Large intestine (tissue), 3 donors: ENCODE measurements at regions not wholly inside any gene's neighbourhood (a gene's known extent, or its start where the extent isn't known, plus 50 kb on each side); places are given as distances from the start of the nearest gene placed in this dataset.
"Not testable (repeated sequence)": the region's sequence is repeated elsewhere in the genome, so short reads cannot be mapped to it uniquely, and the experiment has no call there.

Source experiments
- DNase-seq, 2 donors: peaks; one replicate each; pipeline versions ENCODE4 v3.0.0 to v3.0.0-alpha.2; 2013
- H3K27ac ChIP-seq: one replicate; pipeline ENCODE4 v1.5.1; 2013; ENCODE audit warnings: low read length
- H3K27me3 ChIP-seq: 2 replicates; pipeline ENCODE4 v1.6.1; 2013; ENCODE audit warnings: low read length; ENCODE audit not compliant: control insufficient read depth, insufficient read depth
- H3K36me3 ChIP-seq: 2 replicates; pipeline ENCODE4 v1.6.1; 2013; ENCODE audit warnings: low read length; ENCODE audit not compliant: control insufficient read depth, insufficient read depth
- H3K4me1 ChIP-seq: one replicate; pipeline ENCODE4 v1.6.1; 2013; ENCODE audit warnings: low read length; ENCODE audit not compliant: control insufficient read depth, insufficient read depth
- H3K4me3 ChIP-seq: one replicate; pipeline ENCODE4 v1.5.1; 2013; ENCODE audit warnings: low read length
- H3K9me3 ChIP-seq: one replicate; pipeline ENCODE4 v1.6.1; 2013; ENCODE audit warnings: mild to moderate bottlenecking, low read depth, low read length, moderate library complexity; ENCODE audit not compliant: control insufficient read depth
- WGBS: methylation state at CpG from one replicate; pipeline ENCODE4 v1.1.5; 2013; ENCODE audit warnings: low lambda C conversion rate; ENCODE audit not compliant: insufficient coverage; 5-methylcytosine and 5-hydroxymethylcytosine counted together

DNA sequence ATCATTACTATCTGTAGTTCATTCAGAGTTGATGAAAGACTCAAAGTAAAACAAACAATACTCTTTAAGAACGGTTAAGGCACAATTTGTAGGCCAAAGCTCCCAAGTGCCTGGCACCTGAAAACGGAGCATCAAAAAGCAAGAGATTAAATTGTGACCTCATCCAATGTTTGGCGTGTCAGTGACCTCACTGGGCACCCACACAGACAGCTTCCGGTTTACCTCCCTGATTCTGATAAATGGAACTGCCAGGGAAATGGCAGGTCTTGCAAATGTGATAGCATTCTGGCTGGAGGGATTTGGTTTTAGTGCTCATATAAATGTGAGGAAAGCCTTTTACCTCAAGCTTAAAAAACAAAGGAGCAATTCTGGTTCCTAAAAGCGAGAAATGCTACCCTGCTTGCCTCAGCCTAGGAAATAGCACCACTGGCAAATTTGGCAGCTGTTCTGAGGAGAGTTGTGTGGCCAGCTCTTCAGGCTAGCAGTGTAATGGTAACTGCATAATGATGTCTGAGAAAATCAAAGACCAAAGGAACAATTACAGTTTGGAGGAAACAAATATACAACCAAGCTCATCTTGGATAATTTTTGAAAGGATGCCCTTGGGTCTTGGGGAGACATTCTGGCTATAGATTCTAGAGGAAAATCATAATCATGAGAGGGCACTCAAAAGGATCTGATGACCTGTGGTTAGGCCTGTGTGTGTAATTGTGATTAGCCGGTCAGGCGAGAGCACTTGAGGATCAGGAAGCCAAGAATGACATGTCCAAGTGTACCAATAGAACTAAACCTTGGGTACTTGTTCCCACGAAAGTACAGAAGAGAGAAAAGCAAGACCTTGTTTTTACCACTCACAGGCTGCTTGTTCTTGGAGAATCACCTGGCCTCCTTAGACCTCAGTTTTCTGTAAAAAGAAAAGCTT is 174.3 kb downstream of the TFAP2B start:
- no peaks in the 10 kb centered on the region for H3K27me3 ChIP-seq
- H3K4me1 ChIP-seq, result no peaks in the 10 kb centered on the region
- 71% methylated on average over 1 of the region's 8 CpGs for WGBS
- no peak overlapping the region for H3K27ac ChIP-seq
- no peak for DNase-seq
- H3K9me3 ChIP-seq, result no peaks in the 10 kb centered on the region
- H3K36me3 ChIP-seq, result no peaks in the 10 kb centered on the region
- no peak overlapping the region for H3K4me3 ChIP-seq

GRCh38 chr6:50993941-50994720 is 175.5 kb downstream of the TFAP2B start:
- H3K27ac ChIP-seq, result no peak overlapping the region
- H3K9me3 ChIP-seq, result no peaks in the 10 kb centered on the region
- no peaks in the 10 kb centered on the region for H3K36me3 ChIP-seq
- no CpG with 5 or more reads among the region's 3 CpGs for WGBS
- DNase-seq, result no peak
- H3K27me3 ChIP-seq, result no peaks in the 10 kb centered on the region
- no peaks in the 10 kb centered on the region for H3K4me1 ChIP-seq
- no peak overlapping the region for H3K4me3 ChIP-seq

- WGBS, result no CpG with 5 or more reads among the region's 5 CpGs
- Histone ChIP-seq H3K27me3 (no peaks in the 10 kb centered on the region), H3K9me3 (no peaks in the 10 kb centered on the region), H3K4me3 (no peak overlapping the region), H3K4me1 (no peaks in the 10 kb centered on the region), H3K36me3 (no peaks in the 10 kb centered on the region), H3K27ac (no peak overlapping the region)
- no peak for DNase-seq
These were observed 176.4 kb downstream of the TFAP2B start for GRCh38 chr6:50995036-50995435.

DNA sequence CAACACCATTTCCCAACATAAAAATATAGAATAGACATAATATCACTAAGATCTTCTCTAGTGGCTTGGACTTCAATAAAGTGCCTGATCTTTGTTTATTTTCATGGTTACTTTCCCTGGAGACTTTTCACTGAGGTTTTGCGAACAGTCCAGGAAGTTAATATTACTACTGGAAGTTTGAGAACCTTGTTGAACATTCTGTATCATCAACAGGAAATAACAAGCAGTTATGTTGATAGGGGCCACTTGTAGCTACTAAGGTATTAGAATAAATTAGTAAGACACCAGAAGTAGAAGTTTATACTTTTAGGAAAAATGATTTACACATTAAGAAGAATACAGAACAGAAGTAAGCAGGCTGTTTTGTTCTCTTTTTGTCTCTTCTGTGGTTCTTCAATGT is 180.2 kb downstream of the TFAP2B start:
- Histone ChIP-seq H3K4me3 (no peak overlapping the region), H3K27me3 (no peaks in the 10 kb centered on the region), H3K9me3 (no peaks in the 10 kb centered on the region), H3K27ac (no peak overlapping the region), H3K4me1 (no peaks in the 10 kb centered on the region), H3K36me3 (no peaks in the 10 kb centered on the region)
- WGBS, result no CpG with 5 or more reads among the region's 1 CpG
- DNase-seq, result no peak

- no CpG with 5 or more reads among the region's 1 CpG for WGBS
- Histone ChIP-seq H3K4me3 (no peak overlapping the region), H3K4me1 (no peaks in the 10 kb centered on the region), H3K9me3 (no peaks in the 10 kb centered on the region), H3K36me3 (no peaks in the 10 kb centered on the region), H3K27me3 (no peaks in the 10 kb centered on the region), H3K27ac (no peak overlapping the region)
- peak in 1 of 2 donors; percentile 34 for DNase-seq
These were observed 182.7 kb downstream of the TFAP2B start for GRCh38 chr6:51001399-51001798.

DNA sequence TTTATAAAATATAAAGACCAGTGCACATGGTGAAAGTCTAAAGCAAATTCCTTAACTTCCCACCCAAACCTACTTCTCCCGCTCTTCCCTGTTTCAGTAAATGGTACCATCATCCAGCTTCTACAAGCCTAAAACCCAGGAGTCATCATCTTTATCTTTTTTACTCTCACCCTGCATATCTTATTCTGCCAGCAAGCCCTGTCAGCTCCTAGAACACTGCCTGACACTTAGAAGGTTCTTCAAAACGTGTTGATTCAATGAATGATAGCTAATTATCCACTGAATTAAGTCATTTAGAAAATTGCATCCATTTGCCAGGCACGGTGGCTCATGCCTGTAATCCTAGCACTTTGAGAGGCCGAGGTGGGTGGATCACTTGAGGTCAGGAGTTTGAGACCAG is 185.7 kb downstream of the TFAP2B start:
- Histone ChIP-seq H3K4me1 (no peaks in the 10 kb centered on the region), H3K27ac (no peak overlapping the region), H3K27me3 (no peaks in the 10 kb centered on the region), H3K9me3 (no peaks in the 10 kb centered on the region), H3K4me3 (no peak overlapping the region), H3K36me3 (no peaks in the 10 kb centered on the region)
- WGBS, result 80% methylated on average over 2 of the region's 4 CpGs
- DNase-seq, result no peak

DNA sequence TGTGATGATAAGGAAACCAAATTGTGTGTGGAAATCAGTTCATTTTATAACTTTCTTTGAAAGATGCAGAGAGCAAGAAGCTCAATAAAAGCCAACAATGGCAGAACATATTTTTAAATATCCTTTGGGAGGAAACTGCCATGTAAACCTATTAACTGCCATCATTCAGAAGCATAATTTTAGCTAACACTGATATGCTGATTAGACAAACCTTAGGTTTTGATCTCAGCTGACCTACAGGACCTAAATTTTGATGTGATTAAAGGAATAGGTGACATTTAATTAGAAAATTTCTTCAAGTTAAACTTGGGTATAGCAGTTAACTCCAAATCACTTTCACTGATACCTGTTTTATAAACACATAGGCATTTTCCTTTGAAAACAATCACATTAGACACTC is 187.1 kb downstream of the TFAP2B start:
- no peak for DNase-seq
- Histone ChIP-seq H3K9me3 (no peaks in the 10 kb centered on the region), H3K27ac (no peak overlapping the region), H3K4me1 (no peaks in the 10 kb centered on the region), H3K36me3 (no peaks in the 10 kb centered on the region), H3K27me3 (no peaks in the 10 kb centered on the region), H3K4me3 (no peak overlapping the region)

GRCh38 chr6:51007237-51007636 is 188.6 kb downstream of the TFAP2B start:
- no peak overlapping the region for H3K27ac ChIP-seq
- no peak for DNase-seq
- H3K9me3 ChIP-seq, result no peaks in the 10 kb centered on the region
- no peaks in the 10 kb centered on the region for H3K27me3 ChIP-seq
- no peaks in the 10 kb centered on the region for H3K4me1 ChIP-seq
- H3K36me3 ChIP-seq, result no peaks in the 10 kb centered on the region
- no peak overlapping the region for H3K4me3 ChIP-seq

- H3K4me3 ChIP-seq, DNase-seq, H3K9me3 ChIP-seq, H3K27ac ChIP-seq, H3K36me3 ChIP-seq, H3K4me1 ChIP-seq, H3K27me3 ChIP-seq: not testable (repeated sequence)
- WGBS, result no CpG with 5 or more reads among the region's 1 CpG
These were observed 190.0 kb downstream of the TFAP2B start for GRCh38 chr6:51008693-51009092.

GRCh38 chr6:51013376-51013775 is 194.7 kb downstream of the TFAP2B start:
- no peak for DNase-seq
- no peaks in the 10 kb centered on the region for H3K36me3 ChIP-seq
- H3K4me1 ChIP-seq, result no peaks in the 10 kb centered on the region
- H3K27ac ChIP-seq, result no peak overlapping the region
- no peak overlapping the region for H3K4me3 ChIP-seq
- H3K9me3 ChIP-seq, result no peaks in the 10 kb centered on the region
- H3K27me3 ChIP-seq, result no peaks in the 10 kb centered on the region

- no peak for DNase-seq
- WGBS, result 100% methylated on average over 3 of the region's 6 CpGs
- Histone ChIP-seq H3K4me3 (no peak overlapping the region), H3K9me3 (no peaks in the 10 kb centered on the region), H3K36me3 (no peaks in the 10 kb centered on the region), H3K27me3 (no peaks in the 10 kb centered on the region), H3K4me1 (no peaks in the 10 kb centered on the region), H3K27ac (no peak overlapping the region)
These were observed 196.7 kb downstream of the TFAP2B start for GRCh38 chr6:51015394-51015793.
